IMR-90 (cell line): ENCODE measurements at regions not wholly inside any gene's neighbourhood (a gene's known extent, or its start where the extent isn't known, plus 50 kb on each side); places are given as distances from the start of the nearest gene placed in this dataset.

Source experiments
- ATAC-seq: fragments of 200-7000 bp; cut with Tn5 transposase; 2 replicates; pipeline ENCODE4 v1.9.1; 2020; ENCODE audit warnings: low read depth, mild to moderate bottlenecking, moderate library complexity
- BruUV-seq: library from RNA; stranded (reverse); fragments of 400-500 nt; replicated peaks from 2 replicates; lab custom pipeline; 2021; lab: Mats Ljungman, UMichigan
- CTCF ChIA-PET: fragments of 300-600 bp; formaldehyde crosslinking; extraction: SDS; loops from one replicate; lab custom pipeline; 2021; ENCODE audit warnings: antibody characterized with exemption; lab: Yijun Ruan, JAX
- POLR2A ChIA-PET: fragments of 300-600 bp; sonication (Branson Sonifier 250); formaldehyde crosslinking; loops from one replicate; lab custom pipeline; 2022; ENCODE audit warnings: antibody characterized with exemption; ENCODE audit not compliant: unreplicated experiment; lab: Charles Lee
- DNase-seq: peaks from one replicate; pipeline ENCODE4 v3.0.0; 2013
- H2AFZ ChIP-seq: replicated peaks from 2 replicates; pipeline ENCODE3; 2013; ENCODE audit warnings: low read length, mild to moderate bottlenecking; ENCODE audit not compliant: poor library complexity
- H2AK5ac ChIP-seq: 2 replicates; pipeline ENCODE4 v1.6.1; 2013; ENCODE audit warnings: low read depth, low read length, inconsistent platforms
- H2AK9ac ChIP-seq: replicated peaks from 2 replicates; pipeline ENCODE3; 2013; ENCODE audit warnings: mild to moderate bottlenecking, low read depth, low read length, moderate library complexity; ENCODE audit not compliant: poor library complexity
- H2BK120ac ChIP-seq: 2 replicates; pipeline ENCODE4 v1.6.1; 2013; ENCODE audit warnings: low read depth, low read length, inconsistent platforms
- H2BK15ac ChIP-seq: 3 replicates; pipeline ENCODE4 v1.6.1; 2013; ENCODE audit warnings: low read depth, low read length, inconsistent platforms
- H2BK20ac ChIP-seq: 2 replicates; pipeline ENCODE4 v1.6.1; 2013; ENCODE audit warnings: low read depth, mild to moderate bottlenecking, inconsistent platforms, low read length, moderate library complexity
- H2BK5ac ChIP-seq: 2 replicates; pipeline ENCODE4 v1.6.1; 2013; ENCODE audit warnings: mild to moderate bottlenecking, low read depth, low read length, inconsistent platforms; ENCODE audit not compliant: poor library complexity, severe bottlenecking
- H3K14ac ChIP-seq: replicated peaks from 2 replicates; pipeline ENCODE4 v1.6.1; 2013; ENCODE audit warnings: low read depth, low read length, inconsistent platforms
- H3K18ac ChIP-seq: 2 replicates; pipeline ENCODE4 v1.6.1; 2013; ENCODE audit warnings: low read depth, low read length, control low read depth
- H3K23ac ChIP-seq: 2 replicates; pipeline ENCODE4 v1.6.1; 2013; ENCODE audit warnings: low read depth, low read length, inconsistent platforms
- H3K27ac ChIP-seq: 2 replicates; pipeline ENCODE4 v1.5.1; 2013; ENCODE audit warnings: mild to moderate bottlenecking, control low read depth, low read length; ENCODE audit not compliant: insufficient read depth
- H3K27me3 ChIP-seq: 2 replicates; pipeline ENCODE4 v1.6.1; 2013; ENCODE audit warnings: low read length; ENCODE audit not compliant: control insufficient read depth, insufficient read depth
- H3K36me3 ChIP-seq: 2 replicates; pipeline ENCODE4 v1.6.1; 2013; ENCODE audit warnings: low read length, mixed read lengths; ENCODE audit not compliant: control insufficient read depth, insufficient read depth
- H3K4ac ChIP-seq: 2 replicates; pipeline ENCODE4 v1.6.1; 2013; ENCODE audit warnings: low read depth, low read length, inconsistent platforms
- H3K4me1 ChIP-seq: 2 replicates; pipeline ENCODE4 v1.6.1; 2013; ENCODE audit warnings: low read length, mixed read lengths; ENCODE audit not compliant: control insufficient read depth, insufficient read depth
- H3K4me2 ChIP-seq: 2 replicates; pipeline ENCODE4 v1.6.1; 2013; ENCODE audit warnings: low read depth, mild to moderate bottlenecking, control low read depth, low read length, moderate library complexity
- H3K4me3 ChIP-seq: 2 replicates; pipeline ENCODE4 v1.5.1; 2013; ENCODE audit warnings: low read depth, mild to moderate bottlenecking, control low read depth, low read length, moderate library complexity; ENCODE audit not compliant: insufficient read depth
- H3K56ac ChIP-seq: 2 replicates; pipeline ENCODE4 v1.6.1; 2013; ENCODE audit warnings: low read length, inconsistent platforms; ENCODE audit not compliant: insufficient read depth; ENCODE audit errors: extremely low read depth
- H3K79me1 ChIP-seq, 2 experiments: 2 replicates each; pipeline ENCODE4 v1.6.1; 2013; ENCODE audit warnings: low read length in 2 of 2, inconsistent platforms in 1 of 2, low read depth in 1 of 2
- H3K9ac ChIP-seq: 2 replicates; pipeline ENCODE4 v1.6.1; 2013; ENCODE audit warnings: low read depth, low read length, control low read depth
- H3K9me1 ChIP-seq: 2 replicates; pipeline ENCODE4 v1.6.1; 2013; ENCODE audit warnings: low read length, inconsistent platforms; ENCODE audit not compliant: insufficient read depth
- H3K9me3 ChIP-seq: 2 replicates; pipeline ENCODE4 v1.6.1; 2013; ENCODE audit warnings: low read length; ENCODE audit not compliant: control insufficient read depth, insufficient read depth
- H4K20me1 ChIP-seq: 2 replicates; pipeline ENCODE4 v1.6.1; 2013; ENCODE audit warnings: low read length, inconsistent platforms; ENCODE audit not compliant: insufficient read depth
- H4K5ac ChIP-seq: 2 replicates; pipeline ENCODE4 v1.6.1; 2013; ENCODE audit warnings: mild to moderate bottlenecking, low read depth, low read length, control low read depth
- H4K8ac ChIP-seq, 2 experiments: 2 replicates each; pipeline ENCODE4 v1.6.1; 2013; ENCODE audit warnings: low read depth in 2 of 2, low read length in 2 of 2, control low read depth in 1 of 2, inconsistent platforms in 1 of 2
- H4K91ac ChIP-seq: 2 replicates; pipeline ENCODE4 v1.6.1; 2013; ENCODE audit warnings: low read depth, low read length, inconsistent platforms; ENCODE audit not compliant: insufficient read depth
- BHLHE40 ChIP-seq: fragments of 150-350 bp; IDR thresholded peaks from 2 replicates; pipeline ENCODE4 v1.6.1; 2016; ENCODE audit warnings: mild to moderate bottlenecking, low read depth, low read length
- FOS ChIP-seq: fragments of 150-350 bp; IDR thresholded peaks from 2 replicates; pipeline ENCODE4 v1.6.1; 2016; ENCODE audit warnings: low read depth, low read length
- WGBS, 2 experiments: methylation state at CpG; one replicate each; pipeline versions ENCODE4 v1.1.5 to v1.1.7; 2013; ENCODE audit warnings: missing lambda C conversion rate in 2 of 2; ENCODE audit not compliant: insufficient read length in 1 of 2; ENCODE audit errors: extremely low coverage in 2 of 2; 5-methylcytosine and 5-hydroxymethylcytosine counted together
- dilution Hi-C: fragments of 300-500 bp; cut with HindIII; formaldehyde crosslinking; loops from one replicate; pipeline ENCODE4 v1.14.3; 2018; ENCODE audit warnings: low sequenced_read_pairs; ENCODE audit not compliant: unreplicated experiment
- in situ Hi-C: fragments of 300-500 bp; cut with MboI; formaldehyde crosslinking; loops from 3 replicates; pipeline ENCODE4 v1.14.3; 2019; ENCODE audit warnings: low sequenced_read_pairs, inconsistent platforms, mixed read lengths
- intact Hi-C: fragments of 100-400 bp; cut with micrococcal nuclease; formaldehyde crosslinking; loops from 2 replicates; pipeline ENCODE4 v1.10.0; 2022

- Histone ChIP-seq H2BK5ac (no peak overlapping the region), H3K9ac (no peak overlapping the region), H3K27ac (peak overlapping the region; percentile 41; the same call in 1 of the 2 replicates), H3K9me1 (peaks cover 11% of the 10 kb centered on the region), H2BK20ac (no peak overlapping the region), H2AFZ (peak overlapping the region; percentile 52), H3K79me1 (peaks cover 19 to 62% of the 10 kb centered on the region in 2 experiments), H4K8ac (no peak overlapping the region; a peak in 1 of 4 replicates), H3K9me3 (no peaks in the 10 kb centered on the region), H3K14ac (no peak overlapping the region; the same call in 1 of the 2 replicates), H2AK9ac (no peak overlapping the region), H2BK15ac (no peak overlapping the region), H4K91ac (no peak overlapping the region), H3K56ac (no peak overlapping the region), H4K5ac (no peak overlapping the region), H3K4me3 (no peak overlapping the region), H4K20me1 (peaks cover 44% of the 10 kb centered on the region), H3K27me3 (no peaks in the 10 kb centered on the region), H3K4me1 (peaks cover 11% of the 10 kb centered on the region), H3K4me2 (peak overlapping the region; percentile 19), H2BK120ac (peak overlapping the region; percentile 9; the same call in 1 of the 2 replicates), H2AK5ac (peak overlapping the region; percentile 64; the same call in 1 of the 2 replicates), H3K36me3 (no peaks in the 10 kb centered on the region), H3K4ac (peak overlapping the region; percentile 2; the same call in 1 of the 2 replicates), H3K23ac (peak overlapping the region; percentile 44; the same call in 1 of the 2 replicates), H3K18ac (no peak overlapping the region)
- peak; percentile 53 for DNase-seq
- dilution Hi-C loops (no loop called here), intact Hi-C loops (no loop called here), in situ Hi-C loops (no loop called here)
- no TSS peak for BruUV-seq
- WGBS, 2 experiments, result 41% methylated on average over 3 of the region's 5 CpGs; no CpG with 5 or more reads in 1 of the 2 experiments
- peak; percentile 73 for ATAC-seq
- ChIA-PET CTCF (no interaction called here), POLR2A (no interaction called here)
- TF ChIP-seq BHLHE40 (0 out of 2 replicates have a peak, but pooled peaks have one; percentile 27), FOS (no peak)
Observed at GRCh38 chr13:107847406-107847805, 367.9 kb downstream of the LIG4 start.
